Fibroblast of lung (primary cell): ENCODE measurements at regions not wholly inside any gene's neighbourhood (a gene's known extent, or its start where the extent isn't known, plus 50 kb on each side); places are given as distances from the start of the nearest gene placed in this dataset.

Experiments used
- CTCF ChIP-seq, 2 donors: IDR thresholded peaks in 1 of 2; conservative IDR thresholded peaks in 1 of 2; 1 replicate in 1 of 2; 2 replicates in 1 of 2; pipeline ENCODE4 v1.5.1; 2011 to 2012; ENCODE audit warnings: low read length in 2 of 2, control low read depth in 1 of 2, inconsistent platforms in 1 of 2, low read depth in 1 of 2, mild to moderate bottlenecking in 1 of 2
- EZH2 ChIP-seq: IDR thresholded peaks from 2 replicates; pipeline ENCODE4 v1.5.1; 2012; ENCODE audit warnings: low read length, control low read depth, mild to moderate bottlenecking; ENCODE audit errors: missing control alignments

- no peak for TF ChIP-seq EZH2
- TF ChIP-seq CTCF (conservative IDR thresholded peaks at IDR 0.05 in 1 of 2, IDR thresholded peaks at IDR 0.05 in 1 of 2; ENCODE audit: low read depth in 1 of 2, low read length in 2 of 2), result no peak
Measured at GRCh38 chr2:61605245-61605644, 67.1 kb upstream of the XPO1 start.
